ENCODE measurements at regions not wholly inside any gene's neighbourhood (a gene's known extent, or its start where the extent isn't known, plus 50 kb on each side); places are given as distances from the start of the nearest gene placed in this dataset.

DNA sequence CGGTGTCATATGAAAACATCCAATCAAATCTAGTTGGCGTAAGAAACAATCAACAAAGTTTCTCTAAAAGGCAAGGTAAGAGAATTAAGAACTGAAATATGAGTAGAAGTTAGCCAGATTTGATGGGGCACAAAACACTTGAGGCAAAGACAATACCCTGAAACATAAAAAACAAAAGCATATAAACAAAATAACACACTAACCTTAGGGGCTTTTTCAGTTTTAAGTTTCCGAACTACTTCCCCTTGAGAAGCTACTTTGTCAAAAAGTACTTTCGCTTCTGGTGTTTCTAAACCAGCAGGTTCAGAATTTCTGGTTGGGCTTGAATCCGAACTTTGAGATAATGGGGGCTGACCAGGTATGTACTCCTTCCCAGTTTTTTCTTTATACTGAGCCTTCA lies 57.9 kb downstream of the EPRS1 start:
- DNase-seq (ENCODE audit: extremely low spot score) = no peak
- TF ChIP-seq SUZ12 (IDR thresholded peaks at IDR 0.05) = no peak
- no peak for TF ChIP-seq NFRKB (IDR thresholded peaks at IDR 0.05)
- TF ChIP-seq ZNF384 (IDR thresholded peaks at IDR 0.05) = no peak
- no peak for TF ChIP-seq BHLHE40 (IDR thresholded peaks at IDR 0.05; ENCODE audit: borderline replicate concordance)
- TF ChIP-seq FOXK2 (IDR thresholded peaks at IDR 0.05) = no peak
- TF ChIP-seq, protein P1, sequence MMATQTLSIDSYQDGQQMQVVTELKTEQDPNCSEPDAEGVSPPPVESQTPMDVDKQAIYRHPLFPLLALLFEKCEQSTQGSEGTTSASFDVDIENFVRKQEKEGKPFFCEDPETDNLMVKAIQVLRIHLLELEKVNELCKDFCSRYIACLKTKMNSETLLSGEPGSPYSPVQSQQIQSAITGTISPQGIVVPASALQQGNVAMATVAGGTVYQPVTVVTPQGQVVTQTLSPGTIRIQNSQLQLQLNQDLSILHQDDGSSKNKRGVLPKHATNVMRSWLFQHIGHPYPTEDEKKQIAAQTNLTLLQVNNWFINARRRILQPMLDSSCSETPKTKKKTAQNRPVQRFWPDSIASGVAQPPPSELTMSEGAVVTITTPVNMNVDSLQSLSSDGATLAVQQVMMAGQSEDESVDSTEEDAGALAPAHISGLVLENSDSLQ (IDR thresholded peaks at IDR 0.05) = no peak
- TF ChIP-seq ELF4 (IDR thresholded peaks at IDR 0.05) = no peak
- no peak for TF ChIP-seq CTBP1 (IDR thresholded peaks at IDR 0.05; ENCODE audit: borderline replicate concordance)
- TF ChIP-seq FOXA1 (IDR thresholded peaks at IDR 0.05) = no peak
- no peak for TF ChIP-seq HDGF (IDR thresholded peaks at IDR 0.05; ENCODE audit: borderline replicate concordance)
- TF ChIP-seq SP1 (IDR thresholded peaks at IDR 0.05) = no peak
- no peak for TF ChIP-seq ARNT (IDR thresholded peaks at IDR 0.05)
- no peak for TF ChIP-seq L3MBTL2 (conservative IDR thresholded peaks at IDR 0.05)
- TF ChIP-seq TARDBP (IDR thresholded peaks at IDR 0.05) = no peak
- no peak for TF ChIP-seq LEF1 (IDR thresholded peaks at IDR 0.05; ENCODE audit: borderline replicate concordance)
- TF ChIP-seq FOXM1 (IDR thresholded peaks at IDR 0.05; ENCODE audit: borderline replicate concordance) = no peak
- POLR2A ChIA-PET = no interaction called here
- CTCF ChIA-PET = no interaction called here

DNA sequence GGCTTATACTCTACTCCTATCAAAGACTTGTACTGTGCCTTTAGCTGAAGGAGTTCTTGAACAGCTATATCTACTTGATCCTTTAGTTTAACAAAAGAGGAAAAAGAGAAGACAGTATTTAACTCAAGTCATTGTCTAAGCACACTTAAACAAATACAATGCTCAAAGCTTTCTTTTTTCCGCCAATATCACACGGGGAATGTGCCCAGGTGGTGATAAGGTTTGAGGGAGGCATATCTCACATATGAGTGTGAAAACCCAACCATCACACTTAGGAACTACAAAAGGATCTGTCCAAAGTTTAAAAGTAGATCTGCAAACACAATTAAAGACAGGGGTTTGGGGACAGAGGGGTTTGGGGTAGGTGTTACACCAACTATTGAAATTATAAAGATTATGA lies 59.0 kb upstream of the SLC30A10 start:
- TF ChIP-seq CTBP1 (IDR thresholded peaks at IDR 0.05; ENCODE audit: borderline replicate concordance) (no peak), TARDBP (IDR thresholded peaks at IDR 0.05) (no peak), ELF4 (IDR thresholded peaks at IDR 0.05) (no peak), FOXM1 (IDR thresholded peaks at IDR 0.05; ENCODE audit: borderline replicate concordance) (no peak), SP1 (IDR thresholded peaks at IDR 0.05) (no peak), ZNF384 (IDR thresholded peaks at IDR 0.05) (no peak), SUZ12 (IDR thresholded peaks at IDR 0.05) (no peak), LEF1 (IDR thresholded peaks at IDR 0.05; ENCODE audit: borderline replicate concordance) (no peak), HDGF (IDR thresholded peaks at IDR 0.05; ENCODE audit: borderline replicate concordance) (no peak), FOXK2 (IDR thresholded peaks at IDR 0.05) (no peak), BHLHE40 (IDR thresholded peaks at IDR 0.05; ENCODE audit: borderline replicate concordance) (no peak)
- TF ChIP-seq, protein P1 (IDR thresholded peaks at IDR 0.05) = no peak
- no peak for DNase-seq (ENCODE audit: extremely low spot score)
- CTCF ChIA-PET = no interaction called here
- POLR2A ChIA-PET = no interaction called here

DNA sequence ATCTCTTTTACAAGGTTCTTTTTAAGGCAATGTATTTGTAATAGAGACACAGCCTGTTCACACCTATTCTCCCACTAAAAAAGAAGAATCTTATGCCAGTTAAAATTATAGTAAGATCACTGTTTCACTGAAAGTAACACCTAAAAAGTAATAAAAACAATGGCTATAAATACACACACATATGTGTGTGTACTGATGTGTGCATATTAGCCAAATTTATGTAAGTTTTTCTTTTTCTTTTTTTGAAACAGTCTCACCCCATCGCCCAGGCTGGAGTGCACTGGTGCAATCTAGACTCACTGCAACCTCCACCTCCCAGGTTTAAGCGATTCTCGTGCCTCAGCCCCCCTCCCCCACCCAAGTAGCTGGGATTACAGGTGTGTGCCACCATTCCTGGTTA lies 56.8 kb upstream of the SLC30A10 start:
- ChIA-PET CTCF (no interaction called here), POLR2A (no interaction called here)
- no peak for TF ChIP-seq FOXK2 (IDR thresholded peaks at IDR 0.05)
- no peak for DNase-seq (ENCODE audit: extremely low spot score)
